GM23338 (cell line): ENCODE measurements at regions not wholly inside any gene's neighbourhood (a gene's known extent, or its start where the extent isn't known, plus 50 kb on each side); places are given as distances from the start of the nearest gene placed in this dataset.

ENCODE experiments used
- CREB1 ChIP-seq: fragments of 250-450 bp; sonication (Bioruptor Pico); IDR thresholded peaks from 2 replicates; pipeline ENCODE4 v1.5.0; 2020; ENCODE audit warnings: low read depth, mild to moderate bottlenecking, moderate library complexity
- ETS1 ChIP-seq: IDR thresholded peaks from 2 replicates; pipeline ENCODE4 v1.6.1; 2016; ENCODE audit warnings: antibody characterized with exemption
- EZH2 ChIP-seq: fragments of 200-600 bp; sonication (generic); IDR thresholded peaks from one replicate; pipeline ENCODE4 v1.8.0; 2017; ENCODE audit warnings: antibody characterized with exemption, mild to moderate bottlenecking, low read depth; ENCODE audit not compliant: unreplicated experiment
- EZH2phosphoT487 ChIP-seq: fragments of 200-600 bp; sonication (generic); IDR thresholded peaks from one replicate; pipeline ENCODE4 v1.8.1; 2018; ENCODE audit warnings: antibody characterized with exemption; ENCODE audit not compliant: unreplicated experiment
- JUNB ChIP-seq: IDR thresholded peaks from one replicate; pipeline ENCODE4 v1.6.1; 2016; ENCODE audit warnings: antibody characterized with exemption; ENCODE audit not compliant: unreplicated experiment
- NANOG ChIP-seq: IDR thresholded peaks from 2 replicates; pipeline ENCODE4 v1.6.1; 2016; ENCODE audit warnings: antibody characterized with exemption, borderline replicate concordance
- POLR2AphosphoS5 ChIP-seq: IDR thresholded peaks from 2 replicates; pipeline ENCODE4 v1.6.1; 2016; ENCODE audit warnings: antibody characterized with exemption, low read depth
- REST ChIP-seq: IDR thresholded peaks from one replicate; pipeline ENCODE4 v1.6.1; 2018; ENCODE audit warnings: antibody characterized with exemption; ENCODE audit not compliant: unreplicated experiment
- ZNF114 ChIP-seq: fragments of 250-450 bp; sonication (Bioruptor Pico); IDR thresholded peaks from 2 replicates; pipeline ENCODE4 v1.5.0; 2020; ENCODE audit warnings: mild to moderate bottlenecking, moderate library complexity
- ZNF331 ChIP-seq: fragments of 250-450 bp; sonication (Bioruptor Pico); IDR thresholded peaks from 2 replicates; pipeline ENCODE4 v1.5.0; 2020; ENCODE audit warnings: low read depth, mild to moderate bottlenecking, moderate library complexity
- ZNF462 ChIP-seq: fragments of 250-450 bp; sonication (Bioruptor Pico); IDR thresholded peaks from 2 replicates; pipeline ENCODE4 v1.5.0; 2020; ENCODE audit warnings: mild to moderate bottlenecking, moderate library complexity
- TF ChIP-seq, protein P1 (sequence below), 2 experiments: fragments of 200-600 bp in 1 of 2; sonication (generic) in 1 of 2; conservative IDR thresholded peaks; 2 replicates each; pipeline versions ENCODE4 v1.5.1 to v1.6.1; 2016 to 2017; ENCODE audit warnings: antibody characterized with exemption in 2 of 2, low read depth in 2 of 2, mild to moderate bottlenecking in 2 of 2, moderate library complexity in 1 of 2

- TF ChIP-seq, protein P1, sequence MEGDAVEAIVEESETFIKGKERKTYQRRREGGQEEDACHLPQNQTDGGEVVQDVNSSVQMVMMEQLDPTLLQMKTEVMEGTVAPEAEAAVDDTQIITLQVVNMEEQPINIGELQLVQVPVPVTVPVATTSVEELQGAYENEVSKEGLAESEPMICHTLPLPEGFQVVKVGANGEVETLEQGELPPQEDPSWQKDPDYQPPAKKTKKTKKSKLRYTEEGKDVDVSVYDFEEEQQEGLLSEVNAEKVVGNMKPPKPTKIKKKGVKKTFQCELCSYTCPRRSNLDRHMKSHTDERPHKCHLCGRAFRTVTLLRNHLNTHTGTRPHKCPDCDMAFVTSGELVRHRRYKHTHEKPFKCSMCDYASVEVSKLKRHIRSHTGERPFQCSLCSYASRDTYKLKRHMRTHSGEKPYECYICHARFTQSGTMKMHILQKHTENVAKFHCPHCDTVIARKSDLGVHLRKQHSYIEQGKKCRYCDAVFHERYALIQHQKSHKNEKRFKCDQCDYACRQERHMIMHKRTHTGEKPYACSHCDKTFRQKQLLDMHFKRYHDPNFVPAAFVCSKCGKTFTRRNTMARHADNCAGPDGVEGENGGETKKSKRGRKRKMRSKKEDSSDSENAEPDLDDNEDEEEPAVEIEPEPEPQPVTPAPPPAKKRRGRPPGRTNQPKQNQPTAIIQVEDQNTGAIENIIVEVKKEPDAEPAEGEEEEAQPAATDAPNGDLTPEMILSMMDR (conservative IDR thresholded peaks at IDR 0.05; ENCODE audit: low read depth in 2 of 2) = no peak
- TF ChIP-seq CREB1 = no peak
- no peak for TF ChIP-seq EZH2
- TF ChIP-seq POLR2AphosphoS5 = no peak
- TF ChIP-seq REST = no peak
- TF ChIP-seq JUNB = no peak
- no peak for TF ChIP-seq EZH2phosphoT487
- no peak for TF ChIP-seq ETS1
- no peak for TF ChIP-seq ZNF331
- no peak for TF ChIP-seq NANOG
- no peak for TF ChIP-seq ZNF114 (CRISPR knock-in tag)
- no peak for TF ChIP-seq ZNF462 (CRISPR knock-in tag)
Observed at GRCh38 chrX:15943391-15943790, 88.8 kb upstream of the AP1S2 start.
